A673 (cell line): ENCODE measurements at regions not wholly inside any gene's neighbourhood (a gene's known extent, or its start where the extent isn't known, plus 50 kb on each side); places are given as distances from the start of the nearest gene placed in this dataset.

Experiments used
- BruUV-seq: library from RNA; stranded (reverse); fragments of 400-500 nt; replicated peaks from 2 replicates; lab custom pipeline; 2021; lab: Mats Ljungman, UMichigan
- CTCF ChIA-PET: fragments of 300-600 bp; sonication (Branson Sonifier 250); formaldehyde crosslinking; loops from one replicate; lab custom pipeline; 2022; ENCODE audit warnings: antibody characterized with exemption; lab: Charles Lee
- POLR2A ChIA-PET: fragments of 300-600 bp; sonication (Branson Sonifier 250); formaldehyde crosslinking; loops from one replicate; lab custom pipeline; 2022; ENCODE audit warnings: antibody characterized with exemption; ENCODE audit not compliant: low non-redundant PET; lab: Charles Lee
- DNase-seq: peaks from one replicate; pipeline ENCODE4 v3.0.0-alpha.2; 2015; ENCODE audit warnings: low spot score
- H3K27ac ChIP-seq: fragments of 200-600 bp; sonication (generic); 2 replicates; pipeline ENCODE4 v1.5.1; 2016; ENCODE audit warnings: mixed run types, low read depth, mild to moderate bottlenecking, mixed read lengths, antibody characterized with exemption, low read length; ENCODE audit not compliant: poor library complexity, severe bottlenecking
- H3K27me3 ChIP-seq: fragments of 200-600 bp; sonication (generic); replicated peaks from 2 replicates; pipeline ENCODE4 v1.6.1; 2017; ENCODE audit warnings: mixed run types, low read depth, mild to moderate bottlenecking, mixed read lengths, antibody characterized with exemption, low read length; ENCODE audit not compliant: insufficient read depth, poor library complexity
- H3K36me3 ChIP-seq: fragments of 200-600 bp; sonication (generic); 2 replicates; pipeline ENCODE4 v1.6.1; 2016; ENCODE audit warnings: mixed run types, mild to moderate bottlenecking, mixed read lengths, antibody characterized with exemption, low read length; ENCODE audit not compliant: insufficient read depth, poor library complexity, severe bottlenecking
- H3K4me1 ChIP-seq: fragments of 200-600 bp; sonication (generic); 2 replicates; pipeline ENCODE4 v1.6.1; 2017; ENCODE audit warnings: mixed run types, mild to moderate bottlenecking, mixed read lengths, antibody characterized with exemption, low read length; ENCODE audit not compliant: insufficient read depth, poor library complexity, severe bottlenecking
- H3K4me3 ChIP-seq: fragments of 200-600 bp; sonication (generic); 2 replicates; pipeline ENCODE4 v1.5.1; 2016; ENCODE audit warnings: low read depth, mixed run types, mild to moderate bottlenecking, mixed read lengths, low read length; ENCODE audit not compliant: poor library complexity, severe bottlenecking
- H3K9me3 ChIP-seq: fragments of 200-600 bp; sonication (generic); 2 replicates; pipeline ENCODE4 v1.6.1; 2016; ENCODE audit warnings: mixed run types, low read depth, mild to moderate bottlenecking, mixed read lengths, antibody characterized with exemption, low read length; ENCODE audit not compliant: poor library complexity, severe bottlenecking
- EZH2 ChIP-seq: fragments of 200-600 bp; sonication (generic); IDR thresholded peaks from 2 replicates; pipeline ENCODE4 v1.6.1; 2017; ENCODE audit warnings: borderline replicate concordance, low read depth, mild to moderate bottlenecking, mixed read lengths, antibody characterized with exemption, low read length; ENCODE audit not compliant: poor library complexity, severe bottlenecking
- intact Hi-C: fragments of 100-400 bp; cut with micrococcal nuclease; formaldehyde crosslinking; loops from one replicate; pipeline ENCODE4 v1.10.0; 2022; ENCODE audit not compliant: unreplicated experiment
- TF ChIP-seq, protein P1 (sequence below): fragments of 300-800, 200-600 bp; sonication (generic); conservative IDR thresholded peaks from 2 replicates; pipeline ENCODE4 v1.5.1; 2017; ENCODE audit warnings: low read depth, mild to moderate bottlenecking, antibody characterized with exemption, low read length, moderate library complexity, mixed read lengths

DNA sequence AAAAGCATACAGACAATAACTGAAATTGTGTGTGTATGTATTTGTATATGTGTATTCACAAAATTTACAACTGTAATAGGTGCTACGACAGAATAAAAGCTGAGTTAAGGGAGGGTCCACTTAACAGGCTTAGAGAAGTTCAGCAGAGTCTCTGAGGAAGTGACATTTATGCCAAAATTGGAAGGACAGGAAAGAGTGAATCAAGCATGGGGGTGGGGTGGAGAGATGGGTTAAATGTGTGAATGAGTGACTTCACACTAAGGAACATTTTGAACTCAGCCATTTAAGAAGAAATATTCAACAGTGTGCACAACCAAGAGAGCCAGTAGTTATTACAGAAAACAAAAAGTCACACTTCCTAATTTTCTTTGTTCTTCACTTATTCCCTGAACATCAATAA lies 53.8 kb upstream of the RGS1 start:
- TF ChIP-seq, protein P1, sequence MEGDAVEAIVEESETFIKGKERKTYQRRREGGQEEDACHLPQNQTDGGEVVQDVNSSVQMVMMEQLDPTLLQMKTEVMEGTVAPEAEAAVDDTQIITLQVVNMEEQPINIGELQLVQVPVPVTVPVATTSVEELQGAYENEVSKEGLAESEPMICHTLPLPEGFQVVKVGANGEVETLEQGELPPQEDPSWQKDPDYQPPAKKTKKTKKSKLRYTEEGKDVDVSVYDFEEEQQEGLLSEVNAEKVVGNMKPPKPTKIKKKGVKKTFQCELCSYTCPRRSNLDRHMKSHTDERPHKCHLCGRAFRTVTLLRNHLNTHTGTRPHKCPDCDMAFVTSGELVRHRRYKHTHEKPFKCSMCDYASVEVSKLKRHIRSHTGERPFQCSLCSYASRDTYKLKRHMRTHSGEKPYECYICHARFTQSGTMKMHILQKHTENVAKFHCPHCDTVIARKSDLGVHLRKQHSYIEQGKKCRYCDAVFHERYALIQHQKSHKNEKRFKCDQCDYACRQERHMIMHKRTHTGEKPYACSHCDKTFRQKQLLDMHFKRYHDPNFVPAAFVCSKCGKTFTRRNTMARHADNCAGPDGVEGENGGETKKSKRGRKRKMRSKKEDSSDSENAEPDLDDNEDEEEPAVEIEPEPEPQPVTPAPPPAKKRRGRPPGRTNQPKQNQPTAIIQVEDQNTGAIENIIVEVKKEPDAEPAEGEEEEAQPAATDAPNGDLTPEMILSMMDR = no peak
- TF ChIP-seq EZH2 = no peak
- no peaks in the 10 kb centered on the region for H3K9me3 ChIP-seq
- no peaks in the 10 kb centered on the region for H3K36me3 ChIP-seq
- peaks cover 20% of the 10 kb centered on the region for H3K4me1 ChIP-seq
- intact Hi-C loops = no loop called here
- ChIA-PET CTCF (no interaction called here), POLR2A (no interaction called here)
- H3K27me3 ChIP-seq = no peaks in the 10 kb centered on the region
- peak overlapping the region; percentile 8 for H3K27ac ChIP-seq
- DNase-seq = no peak
- H3K4me3 ChIP-seq = no peak overlapping the region
- BruUV-seq = no TSS peak

DNA sequence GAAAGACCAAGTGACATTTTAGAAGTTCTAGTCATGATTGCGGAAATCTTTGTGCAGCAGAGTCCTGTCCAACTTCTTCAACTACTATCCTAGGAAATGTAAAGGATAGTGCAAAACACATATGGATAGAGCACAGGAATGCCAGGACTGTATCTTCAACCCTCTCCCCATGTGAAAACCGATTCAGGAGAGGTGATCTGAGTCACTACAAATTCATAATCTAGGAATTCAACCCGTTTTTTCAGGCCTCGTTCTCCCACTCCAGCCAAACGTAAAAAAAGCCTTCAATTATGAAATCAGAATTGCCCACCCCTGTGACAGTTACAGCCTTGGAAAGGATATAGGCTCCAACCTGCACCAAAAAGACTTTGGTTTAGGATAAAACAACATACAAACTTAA lies 52.9 kb upstream of the RGS1 start:
- POLR2A ChIA-PET = no interaction called here
- BruUV-seq = no TSS peak
- TF ChIP-seq EZH2 = no peak
- TF ChIP-seq, protein P1 = no peak
- H3K9me3 ChIP-seq = no peaks in the 10 kb centered on the region
- H3K36me3 ChIP-seq = no peaks in the 10 kb centered on the region
- H3K4me1 ChIP-seq = peaks cover 12% of the 10 kb centered on the region
- no peak for DNase-seq
- H3K27ac ChIP-seq = no peak overlapping the region
- H3K4me3 ChIP-seq = no peak overlapping the region
- intact Hi-C loops = no loop called here
- H3K27me3 ChIP-seq = no peaks in the 10 kb centered on the region
- CTCF ChIA-PET = no interaction called here

DNA sequence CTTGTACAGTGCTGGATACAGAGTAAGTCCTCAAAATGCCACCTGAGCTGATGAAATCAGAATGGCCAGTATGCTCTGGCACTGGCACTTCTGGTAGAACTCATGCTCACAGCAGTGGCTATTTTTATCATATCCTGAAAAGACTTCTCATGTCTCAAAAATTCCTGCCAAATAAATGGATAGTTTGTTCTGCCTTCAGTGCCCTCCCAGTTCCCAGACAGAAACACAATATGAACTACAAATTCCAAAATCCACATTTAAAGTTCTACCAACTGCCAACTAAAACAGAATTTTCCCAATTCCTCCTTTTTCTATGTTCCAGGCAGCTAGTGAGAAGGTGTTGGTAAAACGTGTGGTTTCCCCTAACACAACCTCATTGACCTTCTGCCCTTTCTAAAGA lies 51.4 kb upstream of the RGS1 start:
- no peak for DNase-seq
- CTCF ChIA-PET = no interaction called here

More for the DNA sequence above, 51.4 kb upstream of the RGS1 start:
- intact Hi-C loops = no loop called here
- Histone ChIP-seq H3K27me3 (no peaks in the 10 kb centered on the region), H3K4me3 (no peak overlapping the region), H3K9me3 (no peaks in the 10 kb centered on the region), H3K36me3 (no peaks in the 10 kb centered on the region), H3K4me1 (peaks cover 20% of the 10 kb centered on the region), H3K27ac (no peak overlapping the region)
- TF ChIP-seq, protein P1 = no peak
- no peak for TF ChIP-seq EZH2
- no TSS peak for BruUV-seq
- POLR2A ChIA-PET = no interaction called here
